NCI-H1930 (cell line): ENCODE measurements at regions not wholly inside any gene's neighbourhood (a gene's known extent, or its start where the extent isn't known, plus 50 kb on each side); places are given as distances from the start of the nearest gene placed in this dataset.
"Not testable (repeated sequence)": the region's sequence is repeated elsewhere in the genome, so short reads cannot be mapped to it uniquely, and the experiment has no call there.

Experiments used
- DNase-seq, 2 experiments: peaks; one replicate each; lab custom pipeline; 2025; lab: John Stamatoyannopoulos, UW

GRCh38 chr2:105494683-105495425 is 96.0 kb upstream of the FHL2 start:
- DNase-seq: no peak

- no peak for DNase-seq
These were observed 92.1 kb upstream of the FHL2 start for GRCh38 chr2:105490956-105491355.

GRCh38 chr2:105490204-105490603 is 91.4 kb upstream of the FHL2 start:
- no peak for DNase-seq

- DNase-seq: no peak
These were observed 90.5 kb upstream of the FHL2 start for GRCh38 chr2:105489168-105489878.

GRCh38 chr2:105488285-105488684 is 89.4 kb upstream of the FHL2 start:
- no peak for DNase-seq

GRCh38 chr2:105487142-105488069 is 88.6 kb upstream of the FHL2 start:
- DNase-seq: no peak

GRCh38 chr2:105486762-105487141 is 87.9 kb upstream of the FHL2 start:
- no peak for DNase-seq

- no peak for DNase-seq
These were observed 79.8 kb upstream of the FHL2 start for GRCh38 chr2:105478670-105479069.

- DNase-seq: not testable (repeated sequence)
These were observed 78.3 kb upstream of the FHL2 start for GRCh38 chr2:105477050-105477620.

- no peak for DNase-seq
These were observed 74.2 kb upstream of the FHL2 start for GRCh38 chr2:105473011-105473410.

GRCh38 chr2:105470979-105471378 is 72.1 kb upstream of the FHL2 start:
- no peak for DNase-seq

GRCh38 chr2:105469781-105470180 is 70.9 kb upstream of the FHL2 start:
- DNase-seq: no peak

- DNase-seq: no peak
These were observed 69.8 kb upstream of the FHL2 start for GRCh38 chr2:105468582-105469042.

- DNase-seq: no peak
These were observed 65.5 kb upstream of the FHL2 start for GRCh38 chr2:105464325-105464724.

GRCh38 chr2:105460048-105460732 is 61.3 kb upstream of the FHL2 start:
- DNase-seq: no peak

GRCh38 chr2:105458076-105458475 is 59.2 kb upstream of the FHL2 start:
- DNase-seq: no peak

GRCh38 chr2:105455488-105456003 is 56.7 kb upstream of the FHL2 start:
- peak in 1 of 2 experiments; percentile 63 for DNase-seq

GRCh38 chr2:105454801-105455485 is 56.1 kb upstream of the FHL2 start:
- no peak for DNase-seq

GRCh38 chr2:105451571-105452166 is 52.8 kb upstream of the FHL2 start:
- DNase-seq: no peak

GRCh38 chr2:105450471-105450870 is 51.6 kb upstream of the FHL2 start:
- DNase-seq: no peak
